IPS-NIHi7 (cell line): ENCODE measurements at regions not wholly inside any gene's neighbourhood (a gene's known extent, or its start where the extent isn't known, plus 50 kb on each side); places are given as distances from the start of the nearest gene placed in this dataset.
"Not testable (repeated sequence)": the region's sequence is repeated elsewhere in the genome, so short reads cannot be mapped to it uniquely, and the experiment has no call there.

Experiments used
- DNase-seq: peaks from one replicate; pipeline ENCODE4 v3.0.0; 2012; ENCODE audit warnings: mixed read lengths; ENCODE audit errors: extremely low spot score

- DNase-seq: no peak
Measured at GRCh38 chr4:89496851-89497250, 189.3 kb upstream of the GPRIN3 start.

DNA sequence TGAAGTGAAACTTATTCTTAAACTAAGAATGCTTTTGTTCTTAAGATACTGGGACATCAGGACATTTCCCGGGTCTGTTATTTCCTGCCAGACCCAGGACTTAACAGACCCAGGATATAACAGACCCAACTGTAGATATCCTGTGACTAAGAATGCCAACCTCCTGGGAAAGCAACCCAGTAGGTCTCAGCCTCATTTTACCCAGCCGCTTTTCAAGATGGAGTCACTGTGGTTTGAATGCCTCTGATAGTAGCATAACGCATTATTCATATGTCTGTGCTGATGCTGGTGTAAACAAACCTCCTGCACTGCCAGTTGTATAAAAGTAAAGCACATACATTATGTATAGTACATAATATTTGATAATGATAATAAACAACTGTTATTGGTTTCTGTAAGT lies 185.8 kb upstream of the GPRIN3 start:
- DNase-seq: no peak

GRCh38 chr4:89492581-89493071 lies 185.0 kb upstream of the GPRIN3 start:
- no peak for DNase-seq

DNA sequence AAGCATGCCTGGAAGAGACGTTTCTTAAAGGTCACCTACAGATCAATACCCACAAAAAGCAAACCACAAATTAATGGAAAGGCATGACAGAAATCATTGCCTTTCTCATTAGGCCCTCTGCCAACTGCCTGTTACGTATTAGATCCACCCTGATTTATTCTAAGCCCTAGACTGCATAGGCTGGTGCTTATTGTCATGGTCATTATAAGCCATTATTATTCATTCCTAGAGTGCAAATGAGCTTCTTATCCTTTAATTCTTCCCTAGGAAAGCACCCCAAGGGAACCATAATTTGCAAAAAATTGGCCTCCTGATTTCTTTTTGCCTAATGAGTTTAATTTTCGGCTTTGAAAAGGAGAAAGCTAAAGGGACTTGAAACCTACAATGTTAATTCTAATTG lies 184.2 kb upstream of the GPRIN3 start:
- DNase-seq: peak; percentile 16

GRCh38 chr4:89489921-89490431 lies 182.4 kb upstream of the GPRIN3 start:
- not testable (repeated sequence) for DNase-seq

- peak; percentile 19 for DNase-seq
Measured at GRCh38 chr4:89489338-89489771, 181.8 kb upstream of the GPRIN3 start.

GRCh38 chr4:89488736-89489135 lies 181.1 kb upstream of the GPRIN3 start:
- DNase-seq: no peak

- DNase-seq: no peak
Measured at GRCh38 chr4:89486673-89487072, 179.1 kb upstream of the GPRIN3 start.

DNA sequence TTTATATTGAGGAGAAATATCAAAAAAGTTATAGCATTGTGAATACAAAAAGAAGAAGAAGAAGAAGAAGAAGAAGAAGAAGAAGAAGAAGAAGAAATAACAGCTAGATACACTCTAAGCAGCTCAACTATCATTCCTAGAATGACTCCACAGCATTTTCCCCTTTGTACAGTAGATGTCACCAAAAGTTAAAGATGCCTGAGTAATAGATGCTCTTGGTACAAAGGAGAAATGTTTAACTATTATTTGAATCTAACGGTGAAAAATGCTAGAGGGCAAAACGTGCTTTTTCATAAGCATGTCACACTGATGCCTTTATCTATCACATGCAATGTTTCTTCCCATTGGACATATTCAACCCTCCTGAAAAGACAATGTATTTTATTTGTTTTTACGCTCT lies 178.4 kb upstream of the GPRIN3 start:
- no peak for DNase-seq

DNA sequence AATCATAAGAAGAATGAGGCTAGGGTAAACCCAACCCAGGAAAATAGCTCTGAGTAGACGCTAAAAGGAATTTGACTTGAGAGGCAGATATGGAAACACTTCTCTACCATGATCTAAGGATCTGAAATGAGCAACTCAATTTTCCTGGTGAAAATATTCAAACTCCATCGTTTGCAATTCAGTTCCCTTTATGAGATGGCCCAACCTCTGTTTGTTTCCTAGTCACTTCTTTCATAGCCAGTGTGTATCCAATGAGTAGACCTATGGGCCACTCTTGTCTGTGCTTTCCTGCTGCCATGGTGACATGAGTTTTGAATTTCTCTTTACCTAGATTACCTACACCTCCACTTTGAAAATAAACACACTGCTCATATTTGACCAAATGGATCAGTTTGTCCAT lies 176.2 kb upstream of the GPRIN3 start:
- DNase-seq: no peak

DNA sequence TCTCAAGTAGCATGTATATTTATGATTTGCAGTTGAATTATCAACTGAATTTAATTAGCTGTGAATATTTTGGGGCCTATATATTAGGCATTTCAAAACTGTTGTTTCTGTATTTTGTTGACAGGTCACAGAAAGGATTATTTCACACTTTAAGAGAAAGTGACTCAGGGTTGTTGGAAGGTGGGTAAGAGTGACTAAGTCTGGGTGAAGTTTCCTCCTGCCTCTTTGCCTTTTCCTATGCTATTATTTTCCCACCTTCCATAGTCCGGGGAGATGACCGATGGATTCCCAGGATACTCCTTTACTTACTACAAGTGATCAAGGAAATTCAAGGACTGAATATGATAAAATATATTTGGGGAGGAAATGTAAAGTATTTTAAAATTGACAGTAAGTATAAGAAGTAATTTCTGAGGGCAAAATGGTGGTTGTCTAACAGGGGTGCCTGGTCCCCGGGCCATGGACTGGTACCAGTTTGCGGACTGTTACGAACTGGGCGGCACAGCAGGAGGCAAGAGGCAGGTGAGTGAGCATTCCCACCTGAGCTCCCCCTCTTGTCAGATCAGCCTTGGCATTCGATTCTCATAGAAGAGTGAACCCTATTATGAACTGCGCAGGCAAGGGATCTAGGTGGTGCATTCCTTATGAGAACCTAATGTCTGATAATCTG lies 175.5 kb upstream of the GPRIN3 start:
- no peak for DNase-seq

- peak; percentile 73 for DNase-seq
Measured at GRCh38 chr4:89482251-89482650, 174.7 kb upstream of the GPRIN3 start.

- DNase-seq: no peak
Measured at GRCh38 chr4:89469930-89470375, 162.4 kb upstream of the GPRIN3 start.

- no peak for DNase-seq
Measured at GRCh38 chr4:89469516-89469915, 161.9 kb upstream of the GPRIN3 start.

- DNase-seq: no peak
Measured at GRCh38 chr4:89468602-89469001, 161.0 kb upstream of the GPRIN3 start.

DNA sequence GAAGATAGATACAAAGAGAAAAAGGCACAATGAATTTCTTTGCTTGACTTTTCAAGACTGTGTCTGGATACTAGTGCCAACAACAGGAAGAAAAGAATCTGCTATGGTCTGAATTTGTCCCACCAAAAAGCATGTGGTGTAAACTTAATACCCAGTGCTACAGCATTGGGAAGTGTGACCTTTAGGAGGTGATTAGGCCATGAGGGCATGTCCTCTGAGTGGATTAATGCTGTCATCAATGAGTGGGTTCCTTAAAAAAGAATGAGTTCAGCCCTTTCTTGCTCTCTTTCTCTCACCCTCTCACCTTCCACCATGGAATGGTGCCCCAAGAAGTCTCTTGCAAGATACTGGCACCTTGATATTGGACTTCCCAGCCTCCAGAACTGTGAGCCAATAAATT lies 155.7 kb upstream of the GPRIN3 start:
- DNase-seq: no peak

- no peak for DNase-seq
Measured at GRCh38 chr4:89447543-89447942, 139.9 kb upstream of the GPRIN3 start.

DNA sequence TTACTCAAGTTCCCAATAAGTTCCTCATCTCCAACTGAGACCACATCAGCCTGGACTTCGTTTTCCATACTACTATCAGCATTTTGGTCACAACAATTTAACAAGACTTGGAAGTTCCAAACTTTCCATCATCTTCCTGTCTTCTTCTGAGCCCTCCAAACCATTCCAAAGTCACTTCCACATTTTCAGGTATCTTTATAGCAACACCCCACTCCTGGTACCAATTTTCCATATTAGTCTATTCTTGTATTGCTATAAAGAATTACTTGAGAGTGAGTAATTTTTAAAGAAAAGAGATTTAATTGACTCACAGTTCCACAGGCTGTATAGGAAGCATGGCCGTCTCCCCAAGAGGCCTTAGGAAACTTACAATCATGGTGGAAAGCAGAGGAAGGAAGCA lies 138.6 kb upstream of the GPRIN3 start:
- DNase-seq: no peak

DNA sequence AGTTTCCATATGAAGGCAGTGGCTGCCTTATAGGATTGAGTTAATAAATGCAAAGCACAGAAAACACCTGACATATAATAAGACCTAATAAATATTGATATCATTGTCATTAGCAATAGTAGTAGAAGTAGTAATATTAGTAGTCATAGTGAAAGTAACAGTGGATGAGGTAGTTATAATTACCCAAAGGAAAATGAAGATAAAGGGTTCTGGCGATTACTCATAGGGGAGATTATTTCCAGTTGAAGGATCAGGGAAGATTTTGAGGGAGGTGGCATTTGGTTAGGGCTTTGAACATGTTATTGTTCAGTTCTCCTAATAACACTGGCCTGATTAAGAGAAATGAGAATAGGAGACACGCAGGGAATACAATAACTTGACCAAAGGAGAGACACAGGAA lies 131.9 kb upstream of the GPRIN3 start:
- no peak for DNase-seq

DNA sequence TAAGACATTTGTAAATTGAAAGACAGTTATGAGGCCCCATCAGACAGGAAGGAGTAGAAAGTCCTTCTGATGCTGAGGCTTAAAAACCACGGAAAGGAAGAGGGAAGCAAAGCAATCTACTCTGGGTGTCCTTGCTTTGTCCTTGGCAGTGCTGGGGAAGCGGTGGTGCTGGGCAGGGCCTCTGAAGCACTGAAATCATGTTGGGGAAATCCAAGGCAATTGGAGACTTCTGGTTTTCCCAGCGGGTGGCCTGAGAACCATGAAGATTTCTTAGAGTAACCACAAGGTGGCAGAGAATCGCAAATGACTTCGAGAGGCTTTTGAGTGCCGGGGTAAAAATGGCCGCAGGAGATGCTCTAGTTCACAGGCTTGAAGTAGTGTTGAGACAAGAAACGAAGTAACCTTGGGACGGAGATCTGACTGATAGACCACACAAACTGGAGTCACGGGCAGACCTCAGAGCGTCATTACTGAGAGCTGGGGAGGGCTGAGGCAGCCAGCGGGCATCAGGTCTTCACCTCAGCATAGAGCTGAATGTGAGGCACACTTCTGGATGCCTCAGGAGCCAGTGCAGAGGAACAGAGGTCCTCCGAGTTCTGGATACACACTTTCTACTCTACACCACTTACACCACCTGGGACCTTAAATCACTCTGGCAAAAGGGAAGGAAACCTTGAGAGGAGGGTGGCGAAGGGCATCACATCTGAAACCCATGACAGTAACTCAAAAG lies 130.7 kb upstream of the GPRIN3 start:
- DNase-seq: peak; percentile 68

DNA sequence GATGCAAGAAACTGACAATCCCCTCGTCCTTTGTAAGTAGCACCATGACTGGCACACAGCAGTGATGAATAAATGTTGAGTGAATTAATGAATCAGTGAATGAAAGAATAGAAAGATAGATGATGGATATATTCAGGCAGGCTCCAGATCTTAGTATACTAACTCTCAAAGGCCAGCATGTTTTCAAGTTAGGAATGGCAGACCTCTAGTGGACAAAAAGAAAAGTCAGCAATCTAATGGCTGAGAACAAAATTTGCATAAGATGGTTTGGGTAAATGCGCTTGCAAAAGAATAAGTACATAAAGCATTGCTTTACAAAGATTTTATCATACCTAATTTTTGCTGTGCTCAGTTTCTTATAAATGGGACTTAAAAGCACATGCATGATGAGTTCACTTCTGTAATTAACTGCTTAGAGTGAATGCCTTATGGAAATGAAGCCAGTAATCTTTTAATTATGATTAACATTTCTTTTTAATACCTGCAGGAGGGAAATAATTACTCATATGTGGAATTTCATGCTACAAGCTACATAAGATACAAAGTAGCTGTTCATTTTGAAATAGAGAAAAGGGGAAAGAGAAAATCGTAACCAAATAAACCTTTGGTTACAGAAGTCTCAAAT lies 126.9 kb upstream of the GPRIN3 start:
- DNase-seq: peak; percentile 39

DNA sequence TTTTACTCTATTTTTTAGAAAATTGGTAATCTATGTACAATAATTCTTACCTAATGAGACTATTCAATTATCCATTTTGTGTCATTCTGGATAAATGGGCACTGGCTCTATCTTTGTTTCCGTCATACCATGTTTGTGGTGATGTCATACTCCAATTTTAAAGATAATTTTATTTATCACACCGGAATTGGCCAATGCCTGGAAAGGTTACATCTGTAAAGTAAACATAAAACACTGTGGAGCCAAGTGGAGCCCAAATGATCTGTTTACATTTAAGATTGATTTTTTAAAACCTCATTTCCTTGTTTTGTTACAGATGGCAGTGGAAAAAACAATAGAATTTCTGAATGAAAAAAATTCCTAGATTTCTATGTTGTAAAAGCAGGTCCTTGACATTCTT lies 120.2 kb upstream of the GPRIN3 start:
- no peak for DNase-seq

GRCh38 chr4:89425023-89425422 lies 117.4 kb upstream of the GPRIN3 start:
- DNase-seq: no peak
